ENCODE measurements at regions not wholly inside any gene's neighbourhood (a gene's known extent, or its start where the extent isn't known, plus 50 kb on each side); places are given as distances from the start of the nearest gene placed in this dataset.
A peak's percentile ranks its signal among the peaks of the same experiment; 100 is the strongest.

DNA sequence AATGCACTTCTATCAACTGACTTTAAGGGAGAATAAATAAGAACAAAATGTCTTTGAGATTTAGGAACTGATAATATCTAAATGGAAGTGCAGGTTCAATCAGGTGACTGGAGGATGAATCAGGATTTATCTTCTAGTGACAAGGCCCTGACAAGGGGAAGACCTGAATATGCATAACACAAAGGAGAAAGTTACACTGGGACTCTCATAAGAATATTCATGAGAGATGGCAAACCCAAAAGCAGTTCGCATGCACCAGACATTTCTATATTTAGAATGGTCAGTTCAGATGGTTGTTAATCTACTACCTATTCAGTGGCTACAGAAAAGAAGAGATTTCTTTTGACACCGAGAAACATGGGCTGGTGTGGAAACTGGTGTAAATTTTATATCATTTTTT, 1771.3 kb upstream of the LRRTM1 start:
- no peak for TF ChIP-seq ZFX (IDR thresholded peaks at IDR 0.05; ENCODE audit: borderline replicate concordance)
- TF ChIP-seq, protein P1, sequence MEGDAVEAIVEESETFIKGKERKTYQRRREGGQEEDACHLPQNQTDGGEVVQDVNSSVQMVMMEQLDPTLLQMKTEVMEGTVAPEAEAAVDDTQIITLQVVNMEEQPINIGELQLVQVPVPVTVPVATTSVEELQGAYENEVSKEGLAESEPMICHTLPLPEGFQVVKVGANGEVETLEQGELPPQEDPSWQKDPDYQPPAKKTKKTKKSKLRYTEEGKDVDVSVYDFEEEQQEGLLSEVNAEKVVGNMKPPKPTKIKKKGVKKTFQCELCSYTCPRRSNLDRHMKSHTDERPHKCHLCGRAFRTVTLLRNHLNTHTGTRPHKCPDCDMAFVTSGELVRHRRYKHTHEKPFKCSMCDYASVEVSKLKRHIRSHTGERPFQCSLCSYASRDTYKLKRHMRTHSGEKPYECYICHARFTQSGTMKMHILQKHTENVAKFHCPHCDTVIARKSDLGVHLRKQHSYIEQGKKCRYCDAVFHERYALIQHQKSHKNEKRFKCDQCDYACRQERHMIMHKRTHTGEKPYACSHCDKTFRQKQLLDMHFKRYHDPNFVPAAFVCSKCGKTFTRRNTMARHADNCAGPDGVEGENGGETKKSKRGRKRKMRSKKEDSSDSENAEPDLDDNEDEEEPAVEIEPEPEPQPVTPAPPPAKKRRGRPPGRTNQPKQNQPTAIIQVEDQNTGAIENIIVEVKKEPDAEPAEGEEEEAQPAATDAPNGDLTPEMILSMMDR (IDR thresholded peaks at IDR 0.05): no peak

DNA sequence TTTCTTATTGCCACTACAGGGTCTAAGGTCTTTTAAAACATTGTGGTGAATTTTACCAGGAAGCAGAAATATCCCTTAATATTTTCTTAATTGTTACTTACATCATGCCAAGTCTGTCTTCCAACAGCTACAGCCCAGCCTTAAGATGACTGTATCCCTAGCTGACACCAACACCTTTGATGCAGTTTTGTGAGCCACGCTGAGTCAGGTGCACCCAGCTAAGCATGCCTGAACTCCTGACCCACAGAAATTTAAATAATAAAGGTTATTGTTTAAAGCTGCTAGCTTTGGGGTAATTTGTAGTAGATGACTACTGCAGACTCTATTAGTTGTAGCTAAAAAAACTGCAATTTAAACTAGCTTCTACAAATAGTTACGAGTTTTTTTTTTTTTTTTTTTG, 1757.9 kb upstream of the LRRTM1 start:
- TF ChIP-seq, protein P1 (IDR thresholded peaks at IDR 0.05): no peak
- no peak for TF ChIP-seq ZFX (IDR thresholded peaks at IDR 0.05; ENCODE audit: borderline replicate concordance)
- H3K27ac ChIP-seq: no peak overlapping the region

More for the DNA sequence above, 1771.3 kb upstream of the LRRTM1 start:
- no peak overlapping the region for H3K27ac ChIP-seq

DNA sequence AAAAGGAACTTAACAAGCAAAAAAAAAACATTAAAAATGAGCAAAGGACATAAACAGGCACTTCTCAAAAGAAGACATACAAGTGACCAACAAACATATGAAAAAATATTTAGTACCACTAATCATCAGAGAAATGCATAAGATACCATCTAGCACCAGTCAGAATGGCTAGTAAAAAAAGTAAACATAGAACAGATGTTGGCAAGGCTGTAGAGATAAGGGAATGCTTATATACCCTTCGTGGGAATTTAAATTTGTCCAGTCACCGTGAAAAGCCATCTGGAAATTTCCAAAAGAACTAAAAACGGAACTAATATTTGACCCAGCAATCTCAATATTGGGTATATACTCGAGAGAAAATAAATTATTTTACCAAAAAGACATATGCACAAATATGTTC, 1751.3 kb upstream of the LRRTM1 start:
- H3K27ac ChIP-seq: no peak overlapping the region
- no peak for TF ChIP-seq ZFX (IDR thresholded peaks at IDR 0.05; ENCODE audit: borderline replicate concordance)
- TF ChIP-seq, protein P1 (IDR thresholded peaks at IDR 0.05): no peak

DNA sequence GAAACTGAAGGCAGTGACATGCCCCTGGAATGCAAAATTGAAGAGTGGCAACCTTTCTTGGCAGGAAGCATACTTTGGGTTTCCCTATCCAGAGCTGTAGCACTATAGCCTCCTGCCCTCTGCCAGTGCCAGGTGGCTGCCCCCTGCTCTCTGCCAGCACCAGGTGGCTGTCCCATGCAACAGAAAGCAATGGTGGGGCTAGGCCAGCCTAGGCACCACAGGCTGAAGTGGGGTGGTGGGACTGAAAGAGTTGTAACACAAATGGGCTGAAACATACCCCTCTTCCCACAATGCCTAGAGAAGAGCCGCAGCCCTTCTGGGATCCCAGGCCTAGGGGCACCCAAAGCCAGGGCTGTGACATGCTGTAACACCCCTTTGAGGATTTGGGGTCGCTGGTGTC, 1739.3 kb upstream of the LRRTM1 start:
- TF ChIP-seq ZFX (IDR thresholded peaks at IDR 0.05; ENCODE audit: borderline replicate concordance): no peak
- TF ChIP-seq, protein P1 (IDR thresholded peaks at IDR 0.05): no peak

DNA sequence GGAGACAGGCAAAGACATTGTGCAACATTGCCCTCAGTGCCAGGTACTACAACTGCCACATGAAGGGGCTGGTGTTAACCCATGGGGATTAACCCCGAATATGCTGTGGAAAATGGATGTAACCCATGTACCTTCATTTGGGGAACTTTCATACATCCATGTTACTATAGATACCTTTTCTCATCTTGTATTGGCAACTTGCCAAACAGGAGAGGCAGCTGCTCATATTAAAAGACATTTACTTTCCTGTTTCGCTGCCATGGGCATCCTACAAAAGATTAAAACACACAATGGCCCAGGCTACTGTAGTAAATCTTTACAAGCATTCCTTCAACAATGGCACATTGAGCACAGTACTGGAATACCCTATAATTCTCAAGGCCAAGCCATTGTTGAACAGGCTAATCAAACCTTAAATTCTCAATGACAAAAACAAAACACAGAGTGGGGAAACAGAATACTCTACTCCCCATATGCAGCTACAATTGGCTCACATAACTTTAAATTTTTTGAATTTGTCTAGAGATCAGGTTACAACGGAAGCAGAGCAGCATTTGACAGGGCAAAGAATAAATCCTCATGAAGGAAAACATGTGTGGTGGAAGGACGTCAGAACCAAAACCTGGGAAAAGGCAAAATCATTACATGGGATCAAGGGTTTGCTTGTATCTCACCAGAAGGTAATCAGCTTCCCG, 1723.5 kb upstream of the LRRTM1 start:
- no peak overlapping the region for H3K27ac ChIP-seq
- TF ChIP-seq, protein P1 (IDR thresholded peaks at IDR 0.05): no peak
- TF ChIP-seq ZFX (IDR thresholded peaks at IDR 0.05; ENCODE audit: borderline replicate concordance): no peak

More for the DNA sequence above, 1739.3 kb upstream of the LRRTM1 start:
- no peak overlapping the region for H3K27ac ChIP-seq

DNA sequence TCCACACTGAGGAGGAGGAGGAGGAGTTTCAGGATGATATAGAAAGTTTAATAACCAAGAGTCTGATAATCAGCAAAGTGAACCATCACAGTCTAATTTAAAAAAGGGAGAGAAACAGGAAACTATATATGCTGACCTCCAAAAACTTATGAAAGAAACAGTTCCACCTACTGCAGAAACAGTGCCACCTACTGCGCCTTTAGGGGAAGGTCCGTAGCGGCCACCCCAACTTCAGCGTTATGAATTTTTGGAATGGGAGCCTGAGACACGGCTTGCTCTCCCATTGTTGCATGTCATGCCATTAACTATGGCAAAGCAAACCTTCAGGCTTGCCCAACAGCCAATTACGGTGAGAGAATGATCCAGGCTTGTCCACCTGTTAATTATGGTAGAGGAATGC, 1719.2 kb upstream of the LRRTM1 start:
- no peak overlapping the region for H3K27ac ChIP-seq
- TF ChIP-seq, protein P1 (IDR thresholded peaks at IDR 0.05): peak; percentile 69
- TF ChIP-seq ZFX (IDR thresholded peaks at IDR 0.05; ENCODE audit: borderline replicate concordance): no peak

DNA sequence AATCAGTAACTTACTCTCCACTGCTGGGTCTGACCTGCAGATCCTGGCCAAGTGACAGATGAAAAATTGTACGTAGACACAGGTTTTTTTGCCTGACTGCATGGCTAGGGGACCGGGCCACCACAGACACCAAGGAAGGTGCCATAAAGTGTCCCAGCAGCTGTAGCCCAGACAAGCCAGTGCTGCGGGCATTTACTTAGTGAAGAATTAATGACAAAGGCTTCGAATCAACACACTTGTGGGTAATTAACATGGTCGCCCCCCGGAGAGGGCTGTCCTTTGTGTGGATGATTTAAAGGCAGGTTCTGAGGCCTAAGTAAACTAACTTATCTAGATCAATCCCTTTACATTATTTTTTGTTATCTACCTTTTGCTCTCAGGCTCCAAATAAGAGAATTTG, 1709.1 kb upstream of the LRRTM1 start:
- H3K27ac ChIP-seq: no peak overlapping the region
- TF ChIP-seq, protein P1 (IDR thresholded peaks at IDR 0.05): no peak
- TF ChIP-seq ZFX (IDR thresholded peaks at IDR 0.05; ENCODE audit: borderline replicate concordance): no peak

All from 22Rv1 (cell line).